Panc1 (cell line): ENCODE measurements at regions not wholly inside any gene's neighbourhood (a gene's known extent, or its start where the extent isn't known, plus 50 kb on each side); places are given as distances from the start of the nearest gene placed in this dataset.

Experiments
- POLR2AphosphoS5 ChIP-seq: IDR thresholded peaks from 2 replicates; pipeline ENCODE4 v1.6.1; 2012; ENCODE audit warnings: mild to moderate bottlenecking, low read depth, low read length, moderate library complexity
- TCF7L2 ChIP-seq: IDR thresholded peaks from 2 replicates; pipeline ENCODE4 v1.6.1; 2011; ENCODE audit warnings: mild to moderate bottlenecking, low read depth, low read length, inconsistent platforms
- TF ChIP-seq, protein P1 (sequence below): fragments of 450-650 bp; IDR thresholded peaks from 2 replicates; pipeline ENCODE4 v1.5.1; 2017; ENCODE audit warnings: mild to moderate bottlenecking
- TF ChIP-seq, protein P2 (sequence below), 2 experiments: IDR thresholded peaks; 2 replicates each; pipeline ENCODE4 v1.6.1; 2011 to 2012; ENCODE audit warnings: low read depth in 2 of 2, control low read depth in 1 of 2, low read length in 1 of 2, mild to moderate bottlenecking in 1 of 2, moderate library complexity in 1 of 2; ENCODE audit not compliant: insufficient read depth in 1 of 2

DNA sequence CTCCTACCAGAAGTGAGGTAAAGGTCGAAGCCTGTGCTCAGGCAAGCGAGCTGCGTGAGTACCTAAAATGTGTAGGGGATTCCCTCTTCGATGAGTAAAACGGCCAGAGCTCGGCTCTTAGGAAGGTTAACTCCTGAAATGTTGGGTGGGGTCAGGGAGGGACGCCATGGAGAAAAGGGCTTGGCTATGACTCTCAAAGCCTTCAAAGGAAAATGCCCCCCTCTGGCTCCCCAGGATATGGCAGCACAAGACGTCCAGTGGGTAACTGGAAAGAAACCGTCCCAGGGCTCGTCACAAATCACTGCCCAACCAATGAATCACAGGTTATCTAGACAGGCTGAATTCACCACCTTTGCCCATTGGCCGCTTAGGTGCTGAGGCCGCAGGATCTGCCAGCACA is 58.0 kb downstream of the CALML3 start:
- TF ChIP-seq, protein P1, sequence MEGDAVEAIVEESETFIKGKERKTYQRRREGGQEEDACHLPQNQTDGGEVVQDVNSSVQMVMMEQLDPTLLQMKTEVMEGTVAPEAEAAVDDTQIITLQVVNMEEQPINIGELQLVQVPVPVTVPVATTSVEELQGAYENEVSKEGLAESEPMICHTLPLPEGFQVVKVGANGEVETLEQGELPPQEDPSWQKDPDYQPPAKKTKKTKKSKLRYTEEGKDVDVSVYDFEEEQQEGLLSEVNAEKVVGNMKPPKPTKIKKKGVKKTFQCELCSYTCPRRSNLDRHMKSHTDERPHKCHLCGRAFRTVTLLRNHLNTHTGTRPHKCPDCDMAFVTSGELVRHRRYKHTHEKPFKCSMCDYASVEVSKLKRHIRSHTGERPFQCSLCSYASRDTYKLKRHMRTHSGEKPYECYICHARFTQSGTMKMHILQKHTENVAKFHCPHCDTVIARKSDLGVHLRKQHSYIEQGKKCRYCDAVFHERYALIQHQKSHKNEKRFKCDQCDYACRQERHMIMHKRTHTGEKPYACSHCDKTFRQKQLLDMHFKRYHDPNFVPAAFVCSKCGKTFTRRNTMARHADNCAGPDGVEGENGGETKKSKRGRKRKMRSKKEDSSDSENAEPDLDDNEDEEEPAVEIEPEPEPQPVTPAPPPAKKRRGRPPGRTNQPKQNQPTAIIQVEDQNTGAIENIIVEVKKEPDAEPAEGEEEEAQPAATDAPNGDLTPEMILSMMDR, result no peak
- TF ChIP-seq, protein P2, sequence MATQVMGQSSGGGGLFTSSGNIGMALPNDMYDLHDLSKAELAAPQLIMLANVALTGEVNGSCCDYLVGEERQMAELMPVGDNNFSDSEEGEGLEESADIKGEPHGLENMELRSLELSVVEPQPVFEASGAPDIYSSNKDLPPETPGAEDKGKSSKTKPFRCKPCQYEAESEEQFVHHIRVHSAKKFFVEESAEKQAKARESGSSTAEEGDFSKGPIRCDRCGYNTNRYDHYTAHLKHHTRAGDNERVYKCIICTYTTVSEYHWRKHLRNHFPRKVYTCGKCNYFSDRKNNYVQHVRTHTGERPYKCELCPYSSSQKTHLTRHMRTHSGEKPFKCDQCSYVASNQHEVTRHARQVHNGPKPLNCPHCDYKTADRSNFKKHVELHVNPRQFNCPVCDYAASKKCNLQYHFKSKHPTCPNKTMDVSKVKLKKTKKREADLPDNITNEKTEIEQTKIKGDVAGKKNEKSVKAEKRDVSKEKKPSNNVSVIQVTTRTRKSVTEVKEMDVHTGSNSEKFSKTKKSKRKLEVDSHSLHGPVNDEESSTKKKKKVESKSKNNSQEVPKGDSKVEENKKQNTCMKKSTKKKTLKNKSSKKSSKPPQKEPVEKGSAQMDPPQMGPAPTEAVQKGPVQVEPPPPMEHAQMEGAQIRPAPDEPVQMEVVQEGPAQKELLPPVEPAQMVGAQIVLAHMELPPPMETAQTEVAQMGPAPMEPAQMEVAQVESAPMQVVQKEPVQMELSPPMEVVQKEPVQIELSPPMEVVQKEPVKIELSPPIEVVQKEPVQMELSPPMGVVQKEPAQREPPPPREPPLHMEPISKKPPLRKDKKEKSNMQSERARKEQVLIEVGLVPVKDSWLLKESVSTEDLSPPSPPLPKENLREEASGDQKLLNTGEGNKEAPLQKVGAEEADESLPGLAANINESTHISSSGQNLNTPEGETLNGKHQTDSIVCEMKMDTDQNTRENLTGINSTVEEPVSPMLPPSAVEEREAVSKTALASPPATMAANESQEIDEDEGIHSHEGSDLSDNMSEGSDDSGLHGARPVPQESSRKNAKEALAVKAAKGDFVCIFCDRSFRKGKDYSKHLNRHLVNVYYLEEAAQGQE (IDR thresholded peaks at IDR 0.05; ENCODE audit: insufficient read depth in 1 of 2, low read depth in 2 of 2, low read length in 1 of 2), result no peak
- TF ChIP-seq POLR2AphosphoS5 (no peak), TCF7L2 (no peak)
